Skeletal muscle cell (primary cell): ENCODE measurements at regions not wholly inside any gene's neighbourhood (a gene's known extent, or its start where the extent isn't known, plus 50 kb on each side); places are given as distances from the start of the nearest gene placed in this dataset.

Experiments used
- DNase-seq: peaks from one replicate; pipeline ENCODE4 v3.0.0-alpha.2; 2010; ENCODE audit warnings: low read depth
- H3K4me3 ChIP-seq: 2 replicates; pipeline ENCODE4 v1.5.1; 2011; ENCODE audit warnings: low read depth, mild to moderate bottlenecking, control low read depth, low read length, moderate library complexity

- DNase-seq, result no peak
- H3K4me3 ChIP-seq, result no peak overlapping the region
Measured at GRCh38 chr22:22408731-22409696, 99.5 kb downstream of the ZNF280B start.

- no peak overlapping the region for H3K4me3 ChIP-seq
- peak; percentile 26 for DNase-seq
Measured at GRCh38 chr22:22410121-22410520, 98.4 kb downstream of the ZNF280B start.

GRCh38 chr22:22410677-22411076, 97.9 kb downstream of the ZNF280B start:
- H3K4me3 ChIP-seq, result no peak overlapping the region
- no peak for DNase-seq

- no peak overlapping the region for H3K4me3 ChIP-seq
- no peak for DNase-seq
Measured at GRCh38 chr22:22414266-22414665, 94.3 kb downstream of the ZNF280B start.

- H3K4me3 ChIP-seq, result no peak overlapping the region
- no peak for DNase-seq
Measured at GRCh38 chr22:22417495-22418162, 90.9 kb downstream of the ZNF280B start.

- no peak overlapping the region for H3K4me3 ChIP-seq
- DNase-seq, result no peak
Measured at GRCh38 chr22:22418163-22418549, 90.4 kb downstream of the ZNF280B start.

- DNase-seq, result no peak
- H3K4me3 ChIP-seq, result no peak overlapping the region
Measured at GRCh38 chr22:22418957-22419356, 89.6 kb downstream of the ZNF280B start.

- DNase-seq, result no peak
Measured at GRCh38 chr22:22420580-22420979, 88.0 kb downstream of the ZNF280B start.

GRCh38 chr22:22421392-22421791, 87.2 kb downstream of the ZNF280B start:
- no peak overlapping the region for H3K4me3 ChIP-seq
- DNase-seq, result no peak

More at GRCh38 chr22:22420580-22420979, 88.0 kb downstream of the ZNF280B start:
- H3K4me3 ChIP-seq, result no peak overlapping the region

- H3K4me3 ChIP-seq, result no peak overlapping the region
- DNase-seq, result no peak
Measured at GRCh38 chr22:22422629-22423112, 85.9 kb downstream of the ZNF280B start.

- no peak overlapping the region for H3K4me3 ChIP-seq
- no peak for DNase-seq
Measured at GRCh38 chr22:22423681-22424080, 84.9 kb downstream of the ZNF280B start.

- DNase-seq, result no peak
- no peak overlapping the region for H3K4me3 ChIP-seq
Measured at GRCh38 chr22:22424210-22424800, 84.2 kb downstream of the ZNF280B start.

- no peak overlapping the region for H3K4me3 ChIP-seq
- no peak for DNase-seq
Measured at GRCh38 chr22:22424956-22425355, 83.6 kb downstream of the ZNF280B start.

GRCh38 chr22:22425356-22425755, 83.2 kb downstream of the ZNF280B start:
- no peak overlapping the region for H3K4me3 ChIP-seq
- DNase-seq, result no peak

- DNase-seq, result no peak
- H3K4me3 ChIP-seq, result no peak overlapping the region
Measured at GRCh38 chr22:22425783-22426624, 82.5 kb downstream of the ZNF280B start.

- no peak for DNase-seq
- H3K4me3 ChIP-seq, result no peak overlapping the region
Measured at GRCh38 chr22:22427542-22428065, 80.9 kb downstream of the ZNF280B start.

GRCh38 chr22:22428222-22429098, 80.1 kb downstream of the ZNF280B start:
- H3K4me3 ChIP-seq, result no peak overlapping the region
- DNase-seq, result no peak
